ENCODE measurements at regions not wholly inside any gene's neighbourhood (a gene's known extent, or its start where the extent isn't known, plus 50 kb on each side); places are given as distances from the start of the nearest gene placed in this dataset.

DNA sequence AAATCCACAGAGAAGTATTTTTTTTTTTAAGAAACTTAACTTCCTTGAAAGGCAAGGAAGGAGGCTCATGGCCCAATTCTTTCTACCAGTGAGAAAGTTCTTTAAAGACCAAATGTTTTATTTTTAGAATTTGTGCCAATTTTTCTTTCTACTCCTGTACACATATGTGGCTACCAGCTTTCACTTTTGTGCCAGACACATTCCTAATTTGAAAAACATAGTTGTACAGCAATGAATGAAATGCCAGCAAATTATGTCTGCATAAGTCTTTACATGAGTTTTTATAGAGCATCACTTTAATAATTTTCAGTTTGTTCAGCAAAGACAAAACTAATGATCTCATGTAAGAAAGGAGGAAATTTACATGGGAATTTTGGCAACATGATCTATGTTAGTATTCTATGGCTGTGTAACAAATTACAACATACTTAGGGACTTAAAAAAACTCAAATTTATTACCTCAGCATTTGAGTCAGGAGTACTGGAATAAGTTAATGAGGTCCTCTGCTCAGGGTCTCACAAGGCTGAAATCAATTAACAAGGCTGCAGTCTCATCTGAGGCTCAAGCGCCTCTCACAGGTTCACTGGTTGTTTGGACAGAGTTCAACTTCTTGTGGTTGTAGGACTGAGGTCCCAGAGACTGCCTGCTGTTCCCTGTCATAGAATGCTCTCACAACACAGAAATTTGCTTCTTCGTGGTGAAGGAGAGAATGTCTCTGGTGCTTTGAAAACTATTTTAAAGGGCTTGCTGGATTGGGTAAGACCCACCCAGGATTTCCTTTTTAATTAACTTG, 678.2 kb upstream of the FAM241A start:
- TF ChIP-seq YY1 (IDR thresholded peaks at IDR 0.05; ENCODE audit: low read depth) = no peak
- TF ChIP-seq, protein P1, sequence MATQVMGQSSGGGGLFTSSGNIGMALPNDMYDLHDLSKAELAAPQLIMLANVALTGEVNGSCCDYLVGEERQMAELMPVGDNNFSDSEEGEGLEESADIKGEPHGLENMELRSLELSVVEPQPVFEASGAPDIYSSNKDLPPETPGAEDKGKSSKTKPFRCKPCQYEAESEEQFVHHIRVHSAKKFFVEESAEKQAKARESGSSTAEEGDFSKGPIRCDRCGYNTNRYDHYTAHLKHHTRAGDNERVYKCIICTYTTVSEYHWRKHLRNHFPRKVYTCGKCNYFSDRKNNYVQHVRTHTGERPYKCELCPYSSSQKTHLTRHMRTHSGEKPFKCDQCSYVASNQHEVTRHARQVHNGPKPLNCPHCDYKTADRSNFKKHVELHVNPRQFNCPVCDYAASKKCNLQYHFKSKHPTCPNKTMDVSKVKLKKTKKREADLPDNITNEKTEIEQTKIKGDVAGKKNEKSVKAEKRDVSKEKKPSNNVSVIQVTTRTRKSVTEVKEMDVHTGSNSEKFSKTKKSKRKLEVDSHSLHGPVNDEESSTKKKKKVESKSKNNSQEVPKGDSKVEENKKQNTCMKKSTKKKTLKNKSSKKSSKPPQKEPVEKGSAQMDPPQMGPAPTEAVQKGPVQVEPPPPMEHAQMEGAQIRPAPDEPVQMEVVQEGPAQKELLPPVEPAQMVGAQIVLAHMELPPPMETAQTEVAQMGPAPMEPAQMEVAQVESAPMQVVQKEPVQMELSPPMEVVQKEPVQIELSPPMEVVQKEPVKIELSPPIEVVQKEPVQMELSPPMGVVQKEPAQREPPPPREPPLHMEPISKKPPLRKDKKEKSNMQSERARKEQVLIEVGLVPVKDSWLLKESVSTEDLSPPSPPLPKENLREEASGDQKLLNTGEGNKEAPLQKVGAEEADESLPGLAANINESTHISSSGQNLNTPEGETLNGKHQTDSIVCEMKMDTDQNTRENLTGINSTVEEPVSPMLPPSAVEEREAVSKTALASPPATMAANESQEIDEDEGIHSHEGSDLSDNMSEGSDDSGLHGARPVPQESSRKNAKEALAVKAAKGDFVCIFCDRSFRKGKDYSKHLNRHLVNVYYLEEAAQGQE (IDR thresholded peaks at IDR 0.05; ENCODE audit: low read depth) = no peak
- no peak for TF ChIP-seq EP300 (IDR thresholded peaks at IDR 0.05; ENCODE audit: borderline replicate concordance)
- no peak for TF ChIP-seq NFIC (IDR thresholded peaks at IDR 0.05)
- no peak for TF ChIP-seq CREB1 (IDR thresholded peaks at IDR 0.05; ENCODE audit: low read depth)
- TF ChIP-seq, protein P2, sequence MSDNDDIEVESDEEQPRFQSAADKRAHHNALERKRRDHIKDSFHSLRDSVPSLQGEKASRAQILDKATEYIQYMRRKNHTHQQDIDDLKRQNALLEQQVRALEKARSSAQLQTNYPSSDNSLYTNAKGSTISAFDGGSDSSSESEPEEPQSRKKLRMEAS (IDR thresholded peaks at IDR 0.05) = no peak
- TF ChIP-seq TCF12 (IDR thresholded peaks at IDR 0.05; ENCODE audit: low read depth) = no peak

All from Ishikawa (cell line).